SK-N-SH (cell line): ENCODE measurements at regions not wholly inside any gene's neighbourhood (a gene's known extent, or its start where the extent isn't known, plus 50 kb on each side); places are given as distances from the start of the nearest gene placed in this dataset.

Experiments used
- CTCF ChIA-PET: fragments of 300-600, 350-600 bp; formaldehyde crosslinking; extraction: SDS; loops from one replicate; lab custom pipeline; 2021; lab: Yijun Ruan, JAX
- POLR2A ChIA-PET: fragments of 350-600 bp; sonication (Branson Sonifier 250); formaldehyde crosslinking; extraction: SDS; loops from one replicate; lab custom pipeline; 2020; ENCODE audit warnings: antibody characterized with exemption, inconsistent platforms; lab: Yijun Ruan, JAX
- DNase-seq: peaks from one replicate; pipeline ENCODE4 v3.0.0; 2012
- H2AFZ ChIP-seq: fragments of 200-600 bp; sonication (generic); 2 replicates; pipeline ENCODE4 v1.8.1; 2016; ENCODE audit warnings: antibody characterized with exemption, mild to moderate bottlenecking, low read depth
- H3F3A ChIP-seq: fragments of 200-600 bp; sonication (generic); replicated peaks from 2 replicates; pipeline ENCODE3; 2016; ENCODE audit warnings: antibody characterized with exemption, mild to moderate bottlenecking; ENCODE audit not compliant: insufficient read depth
- H3K27ac ChIP-seq, 2 experiments: fragments of 200-500 bp in 1 of 2; fragments of 200-600 bp in 1 of 2; sonication (Bioruptor generic) in 1 of 2; sonication (generic), shearing (Covaris generic) in 1 of 2; 2 replicates each; pipeline versions ENCODE4 v1.5.1 to v1.6.1; 2014 to 2016; ENCODE audit warnings: low read depth in 2 of 2, inconsistent platforms in 1 of 2, low read length in 1 of 2, mild to moderate bottlenecking in 1 of 2, mixed read lengths in 1 of 2
- H3K27me3 ChIP-seq: fragments of 200-600 bp; sonication (generic), shearing (Covaris generic); 2 replicates; pipeline ENCODE4 v1.6.1; 2016; ENCODE audit warnings: mixed run types; ENCODE audit not compliant: insufficient read depth
- H3K36me3 ChIP-seq, 2 experiments: fragments of 200-500 bp in 1 of 2; fragments of 200-600 bp in 1 of 2; sonication (Bioruptor generic) in 1 of 2; sonication (generic) in 1 of 2; replicated peaks in 1 of 2; 2 replicates each; pipeline versions ENCODE3 to v1.5.1; 2014 to 2016; ENCODE audit warnings: low read length in 1 of 2, mild to moderate bottlenecking in 1 of 2; ENCODE audit not compliant: insufficient read depth in 2 of 2, control insufficient read depth in 1 of 2
- H3K4me1 ChIP-seq, 2 experiments: fragments of 200-500 bp in 1 of 2; fragments of 200-600 bp in 1 of 2; sonication (Bioruptor generic) in 1 of 2; sonication (generic), shearing (Covaris generic) in 1 of 2; 2 replicates each; pipeline versions ENCODE4 v1.5.1 to v1.6.1; 2014 to 2016; ENCODE audit warnings: low read depth in 1 of 2, low read length in 1 of 2, mixed run types in 1 of 2; ENCODE audit not compliant: insufficient read depth in 2 of 2, control insufficient read depth in 1 of 2
- H3K4me2 ChIP-seq: fragments of 200-600 bp; sonication (generic), shearing (Covaris generic); 2 replicates; pipeline ENCODE4 v1.6.1; 2017; ENCODE audit warnings: mixed run types
- H3K4me3 ChIP-seq, 2 experiments: fragments of 200-500 bp in 1 of 2; fragments of 200-600 bp in 1 of 2; sonication (Bioruptor generic) in 1 of 2; sonication (generic), shearing (Covaris generic) in 1 of 2; 2 replicates each; pipeline versions ENCODE4 v1.5.1 to v1.8.1; 2014 to 2016; ENCODE audit warnings: low read depth in 2 of 2, inconsistent platforms in 1 of 2, low read length in 1 of 2, mild to moderate bottlenecking in 1 of 2, mixed read lengths in 1 of 2, moderate library complexity in 1 of 2
- H3K79me2 ChIP-seq: fragments of 200-600 bp; sonication (generic); 2 replicates; pipeline ENCODE4 v1.8.1; 2017; ENCODE audit warnings: mild to moderate bottlenecking; ENCODE audit not compliant: insufficient read depth
- H3K9ac ChIP-seq: fragments of 200-600 bp; sonication (generic); 2 replicates; pipeline ENCODE4 v1.6.1; 2017; ENCODE audit warnings: mixed run types
- H3K9me2 ChIP-seq: fragments of 200-600 bp; sonication (generic); 2 replicates; pipeline ENCODE4 v1.6.1; 2017; ENCODE audit warnings: mixed run types
- H3K9me3 ChIP-seq: fragments of 200-600 bp; sonication (generic); 2 replicates; pipeline ENCODE4 v1.6.1; 2017; ENCODE audit warnings: mixed run types, mild to moderate bottlenecking, moderate library complexity
- H4K20me1 ChIP-seq: fragments of 200-600 bp; sonication (generic); 2 replicates; pipeline ENCODE4 v1.6.1; 2017; ENCODE audit warnings: mild to moderate bottlenecking, mixed run types; ENCODE audit not compliant: insufficient read depth
- CHD2 ChIP-seq: fragments of 150-350 bp; IDR thresholded peaks from 2 replicates; pipeline ENCODE4 v1.6.1; 2018; ENCODE audit warnings: low read length; ENCODE audit not compliant: partially characterized antibody
- EP300 ChIP-seq, 2 experiments: IDR thresholded peaks; 2 replicates each; pipeline versions ENCODE4 v1.4.0 to v1.6.1; 2012; ENCODE audit warnings: borderline replicate concordance in 1 of 2, low read depth in 1 of 2, low read length in 1 of 2
- FOSL2 ChIP-seq: IDR thresholded peaks from 2 replicates; pipeline ENCODE4 v1.4.0; 2012; ENCODE audit warnings: low read depth, mild to moderate bottlenecking, moderate library complexity, borderline replicate concordance
- FOXM1 ChIP-seq: IDR thresholded peaks from 2 replicates; pipeline ENCODE4 v1.4.0; 2012; ENCODE audit warnings: low read depth, mild to moderate bottlenecking
- GABPA ChIP-seq: IDR thresholded peaks from 2 replicates; pipeline ENCODE4 v1.4.0; 2012; ENCODE audit warnings: low read depth, mild to moderate bottlenecking
- JUND ChIP-seq: IDR thresholded peaks from 2 replicates; pipeline ENCODE4 v1.4.0; 2012
- MEF2A ChIP-seq: IDR thresholded peaks from 2 replicates; pipeline ENCODE4 v1.4.0; 2012; ENCODE audit warnings: low read depth, borderline replicate concordance
- MXI1 ChIP-seq: IDR thresholded peaks from 2 replicates; pipeline ENCODE4 v1.6.1; 2012; ENCODE audit warnings: mild to moderate bottlenecking, low read depth, low read length, improper control_type of control experiment
- NFIC ChIP-seq: IDR thresholded peaks from 2 replicates; pipeline ENCODE4 v1.4.0; 2012; ENCODE audit warnings: borderline replicate concordance
- POLR2AphosphoS5 ChIP-seq: IDR thresholded peaks from 2 replicates; pipeline ENCODE4 v1.6.1; 2012; ENCODE audit warnings: low read depth, low read length
- RAD21 ChIP-seq: IDR thresholded peaks from 2 replicates; pipeline ENCODE4 v1.6.1; 2012; ENCODE audit warnings: mild to moderate bottlenecking, low read length
- RFX5 ChIP-seq: IDR thresholded peaks from 2 replicates; pipeline ENCODE4 v1.6.1; 2012; ENCODE audit warnings: mild to moderate bottlenecking, improper control_type of control experiment, low read length
- RXRA ChIP-seq: IDR thresholded peaks from 2 replicates; pipeline ENCODE4 v1.4.0; 2012; ENCODE audit warnings: low read depth, mild to moderate bottlenecking, borderline replicate concordance
- SMC3 ChIP-seq: IDR thresholded peaks from 2 replicates; pipeline ENCODE4 v1.6.1; 2012; ENCODE audit warnings: low read depth, low read length, improper control_type of control experiment
- TAF1 ChIP-seq: IDR thresholded peaks from 2 replicates; pipeline ENCODE4 v1.6.1; 2012; ENCODE audit warnings: low read depth, mild to moderate bottlenecking, low read length, moderate library complexity, borderline replicate concordance
- TCF12 ChIP-seq: IDR thresholded peaks from 2 replicates; pipeline ENCODE4 v1.4.0; 2012
- TEAD4 ChIP-seq: IDR thresholded peaks from 2 replicates; pipeline ENCODE4 v1.4.0; 2012; ENCODE audit warnings: mild to moderate bottlenecking, borderline replicate concordance; ENCODE audit not compliant: insufficient read depth
- USF2 ChIP-seq: fragments of 150-350 bp; IDR thresholded peaks from 2 replicates; pipeline ENCODE4 v1.6.1; 2017; ENCODE audit warnings: antibody characterized with exemption, low read length, low read depth, borderline replicate concordance
- YY1 ChIP-seq: IDR thresholded peaks from 2 replicates; pipeline ENCODE4 v1.4.0; 2012; ENCODE audit warnings: low read depth, mild to moderate bottlenecking
- ZBTB33 ChIP-seq: IDR thresholded peaks from 2 replicates; pipeline ENCODE4 v1.4.0; 2012; ENCODE audit warnings: low read depth, borderline replicate concordance
- WGBS: methylation state at CpG from one replicate; pipeline ENCODE4 v1.1.6; 2017; ENCODE audit warnings: low lambda C conversion rate; 5-methylcytosine and 5-hydroxymethylcytosine counted together
- TF ChIP-seq, protein P1 (sequence below): IDR thresholded peaks from 2 replicates; pipeline ENCODE4 v1.4.0; 2012; ENCODE audit warnings: low read depth

DNA sequence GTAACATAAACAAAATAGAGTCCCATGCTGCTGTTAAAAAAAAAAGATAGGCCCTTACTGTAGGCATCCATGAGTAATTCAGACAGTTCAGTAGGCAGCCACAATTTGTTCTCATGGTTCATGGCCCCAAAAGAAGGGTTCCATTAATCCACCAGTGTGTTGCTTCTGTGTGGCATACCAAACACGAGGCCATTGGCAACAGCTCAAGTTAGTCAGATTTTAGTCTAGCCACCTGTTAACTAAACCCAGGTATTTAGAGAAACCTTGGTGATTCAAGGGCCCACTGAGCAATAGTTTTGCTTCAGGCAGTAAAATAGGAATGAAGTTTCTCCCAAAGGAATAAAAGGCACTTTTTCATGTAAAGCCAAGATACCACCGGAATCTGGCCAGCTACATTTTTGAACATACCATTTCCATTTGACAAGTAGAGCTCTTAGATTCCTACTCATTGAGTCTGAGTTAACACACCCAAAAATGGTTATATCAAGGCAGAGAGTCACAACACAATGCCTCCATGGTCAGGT, 80.1 kb upstream of the SRD5A2 start:
- Histone ChIP-seq H2AFZ (no peak overlapping the region), H3K9ac (no peak overlapping the region), H3K27me3 (no peaks in the 10 kb centered on the region), H3K36me3 (no peaks in the 10 kb centered on the region), H3K9me2 (no peaks in the 10 kb centered on the region), H3K79me2 (no peaks in the 10 kb centered on the region), H4K20me1 (no peaks in the 10 kb centered on the region), H3K27ac (no peak overlapping the region), H3F3A (no peaks in the 10 kb centered on the region), H3K9me3 (no peaks in the 10 kb centered on the region), H3K4me3 (no peak overlapping the region), H3K4me2 (no peak overlapping the region)
- POLR2A ChIA-PET, result no interaction called here
- no peak for DNase-seq
- 2% methylated on average over 2 of the region's 2 CpGs for WGBS
- CTCF ChIA-PET, result no interaction called here
- no peak for TF ChIP-seq FOSL2
- TF ChIP-seq ZBTB33, result no peak
- TF ChIP-seq SMC3, result no peak
- no peak for TF ChIP-seq TCF12
- TF ChIP-seq, protein P1, sequence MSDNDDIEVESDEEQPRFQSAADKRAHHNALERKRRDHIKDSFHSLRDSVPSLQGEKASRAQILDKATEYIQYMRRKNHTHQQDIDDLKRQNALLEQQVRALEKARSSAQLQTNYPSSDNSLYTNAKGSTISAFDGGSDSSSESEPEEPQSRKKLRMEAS, result no peak
- TF ChIP-seq JUND, result no peak
- no peak for TF ChIP-seq RAD21
- TF ChIP-seq, all 33 proteins: peak for 0
- H3K4me1 ChIP-seq, result no peaks in the 10 kb centered on the region

- ChIA-PET POLR2A (no interaction called here), CTCF (interaction anchor here (1.2 kb wide), 1 partner anchor 64 kb away, joined by 3 read pairs; no protein-coding TSS in a partner anchor)
Measured at GRCh38 chr2:31660165-31660564, 79.4 kb upstream of the SRD5A2 start.

More at GRCh38 chr2:31660165-31660564, 79.4 kb upstream of the SRD5A2 start:
- Histone ChIP-seq H3K9ac (no peak overlapping the region), H4K20me1 (no peaks in the 10 kb centered on the region), H3K9me2 (no peaks in the 10 kb centered on the region), H3K27ac (no peak overlapping the region), H3K4me1 (no peaks in the 10 kb centered on the region), H3K9me3 (no peaks in the 10 kb centered on the region), H3K27me3 (no peaks in the 10 kb centered on the region), H3F3A (no peaks in the 10 kb centered on the region), H3K4me3 (no peak overlapping the region), H2AFZ (no peak overlapping the region), H3K36me3 (no peaks in the 10 kb centered on the region), H3K79me2 (no peaks in the 10 kb centered on the region), H3K4me2 (no peak overlapping the region)
- no peak for DNase-seq
- WGBS, result 1% methylated on average over 2 of the region's 2 CpGs
- TF ChIP-seq EP300 (IDR thresholded peaks at IDR 0.05; ENCODE audit: borderline replicate concordance in 1 of 2, low read depth in 1 of 2, low read length in 1 of 2) (no peak), ZBTB33 (no peak), TEAD4 (no peak), MEF2A (no peak), YY1 (no peak), POLR2AphosphoS5 (no peak), TAF1 (no peak), CHD2 (no peak), RFX5 (no peak), TCF12 (no peak), NFIC (no peak), JUND (no peak), USF2 (no peak), MXI1 (no peak), RXRA (no peak), GABPA (no peak), FOSL2 (no peak), SMC3 (no peak), FOXM1 (no peak)
